ENCODE measurements at regions not wholly inside any gene's neighbourhood (a gene's known extent, or its start where the extent isn't known, plus 50 kb on each side); places are given as distances from the start of the nearest gene placed in this dataset.
A peak's percentile ranks its signal among the peaks of the same experiment; 100 is the strongest.

DNA sequence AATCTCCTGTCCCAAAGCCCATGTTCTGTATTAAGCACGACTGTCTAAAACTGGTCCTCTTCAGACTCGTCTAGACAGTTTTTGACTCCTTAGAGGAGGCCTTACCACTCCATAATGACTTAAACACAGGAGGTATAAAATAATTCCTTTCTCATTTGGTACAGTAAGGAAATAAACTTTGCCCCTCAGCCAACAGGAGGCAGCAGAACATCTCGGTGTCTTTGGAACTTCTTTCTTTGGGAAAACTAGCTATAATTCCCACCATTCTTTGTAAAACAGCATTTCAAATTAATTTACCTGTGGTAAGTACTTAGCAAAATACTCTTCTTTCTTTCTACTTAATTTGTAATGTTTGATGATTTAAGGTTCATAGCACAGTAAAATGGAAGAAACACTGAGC, 292.7 kb upstream of the G2E3 start:
- 60% methylated on average over 2 of the region's 3 CpGs for WGBS
- no peaks in the 10 kb centered on the region for H3K79me1 ChIP-seq (replicated peaks; ENCODE audit: low read length, poor library complexity, severe bottlenecking)

DNA sequence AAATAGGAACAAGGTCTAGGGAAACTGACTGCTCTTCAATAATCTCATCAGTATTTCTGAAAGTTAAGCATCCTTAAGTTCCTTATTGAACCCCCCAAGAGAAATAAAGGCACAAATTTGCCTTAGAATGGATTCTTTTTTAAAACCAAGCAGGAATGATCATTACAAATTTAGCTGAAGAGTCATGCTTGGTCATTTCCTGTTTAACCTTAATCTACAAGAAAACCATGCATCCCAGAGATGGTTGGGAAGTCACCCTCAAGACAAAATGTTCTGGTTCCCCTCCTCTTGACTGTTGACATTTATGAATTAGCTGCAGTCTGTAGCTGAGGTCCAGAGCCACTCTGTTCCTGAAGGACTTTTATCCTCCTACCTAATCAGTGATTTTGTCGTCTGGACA, 291.8 kb upstream of the G2E3 start:
- H3K4me1 ChIP-seq (ENCODE audit: control insufficient read depth, insufficient read depth, low read depth, low read length) = peaks cover 2% of the 10 kb centered on the region
- no peak overlapping the region for H2AFZ ChIP-seq (ENCODE audit: low read depth, low read length)
- H2BK5ac ChIP-seq (ENCODE audit: low read depth, low read length, poor library complexity, severe bottlenecking) = no peak overlapping the region
- no peak overlapping the region for H2AK5ac ChIP-seq (ENCODE audit: low read length, severe bottlenecking)
- H4K91ac ChIP-seq (ENCODE audit: low read length) = no peak overlapping the region
- peak; percentile 33 for DNase-seq
- no peaks in the 10 kb centered on the region for H3K27me3 ChIP-seq (ENCODE audit: control insufficient read depth in 1 of 2, insufficient read depth in 1 of 2, low read length in 2 of 2)
- no peaks in the 10 kb centered on the region for H3K9me3 ChIP-seq (ENCODE audit: control insufficient read depth, low read length)
- H3K4me2 ChIP-seq (ENCODE audit: low read length, poor library complexity, severe bottlenecking) = no peak overlapping the region
- no peak overlapping the region for H3K4me3 ChIP-seq (ENCODE audit: insufficient read depth in 1 of 2, low read depth in 1 of 2, low read length in 2 of 2)
- H4K8ac ChIP-seq (ENCODE audit: low read length) = no peak overlapping the region
- H3K14ac ChIP-seq (ENCODE audit: low read length in 2 of 2) = no peak overlapping the region
- no peak overlapping the region for H3K4ac ChIP-seq (ENCODE audit: low read depth in 1 of 2, low read length in 2 of 2)
- H3K23ac ChIP-seq (ENCODE audit: low read length in 2 of 2) = no peak overlapping the region
- H3K9ac ChIP-seq (ENCODE audit: low read length) = peak overlapping the region; percentile 41
- H2BK12ac ChIP-seq (ENCODE audit: low read length in 2 of 2) = no peak overlapping the region
- no peak overlapping the region for H3K27ac ChIP-seq (ENCODE audit: low read length, poor library complexity, severe bottlenecking)
- no peaks in the 10 kb centered on the region for H3K36me3 ChIP-seq (ENCODE audit: control insufficient read depth in 1 of 2, insufficient read depth in 2 of 2, low read depth in 1 of 2, low read length in 2 of 2)
- no peaks in the 10 kb centered on the region for H3K79me1 ChIP-seq (replicated peaks; ENCODE audit: low read length, poor library complexity, severe bottlenecking)
- no peak overlapping the region for H3K18ac ChIP-seq (ENCODE audit: low read depth in 1 of 2, low read length in 2 of 2)
- no peak overlapping the region for H2BK15ac ChIP-seq (ENCODE audit: low read depth, poor library complexity, severe bottlenecking)
- WGBS = 33% methylated on average over 1 of the region's 1 CpG
- H2BK120ac ChIP-seq (ENCODE audit: low read depth, low read length) = no peak overlapping the region

More for the DNA sequence above, 292.7 kb upstream of the G2E3 start:
- H2BK15ac ChIP-seq (ENCODE audit: low read depth, poor library complexity, severe bottlenecking) = no peak overlapping the region
- H3K36me3 ChIP-seq (ENCODE audit: control insufficient read depth in 1 of 2, insufficient read depth in 2 of 2, low read depth in 1 of 2, low read length in 2 of 2) = no peaks in the 10 kb centered on the region
- DNase-seq = no peak
- H3K23ac ChIP-seq (ENCODE audit: low read length in 2 of 2) = no peak overlapping the region
- H3K4me2 ChIP-seq (ENCODE audit: low read length, poor library complexity, severe bottlenecking) = no peak overlapping the region
- no peaks in the 10 kb centered on the region for H3K27me3 ChIP-seq (ENCODE audit: control insufficient read depth in 1 of 2, insufficient read depth in 1 of 2, low read length in 2 of 2)
- H3K9ac ChIP-seq (ENCODE audit: low read length) = no peak overlapping the region
- H2BK5ac ChIP-seq (ENCODE audit: low read depth, low read length, poor library complexity, severe bottlenecking) = no peak overlapping the region
- no peak overlapping the region for H3K18ac ChIP-seq (ENCODE audit: low read depth in 1 of 2, low read length in 2 of 2)
- H3K9me3 ChIP-seq (ENCODE audit: control insufficient read depth, low read length) = no peaks in the 10 kb centered on the region
- no peak overlapping the region for H4K8ac ChIP-seq (ENCODE audit: low read length)
- no peak overlapping the region for H2AFZ ChIP-seq (ENCODE audit: low read depth, low read length)
- no peak overlapping the region for H3K4ac ChIP-seq (ENCODE audit: low read depth in 1 of 2, low read length in 2 of 2)
- H3K14ac ChIP-seq (ENCODE audit: low read length in 2 of 2) = no peak overlapping the region
- H2AK5ac ChIP-seq (ENCODE audit: low read length, severe bottlenecking) = no peak overlapping the region
- peaks cover 2% of the 10 kb centered on the region for H3K4me1 ChIP-seq (ENCODE audit: control insufficient read depth, insufficient read depth, low read depth, low read length)
- H4K91ac ChIP-seq (ENCODE audit: low read length) = no peak overlapping the region
- H2BK12ac ChIP-seq (ENCODE audit: low read length in 2 of 2) = no peak overlapping the region
- H3K4me3 ChIP-seq (ENCODE audit: insufficient read depth in 1 of 2, low read depth in 1 of 2, low read length in 2 of 2) = no peak overlapping the region
- H2BK120ac ChIP-seq (ENCODE audit: low read depth, low read length) = no peak overlapping the region
- no peak overlapping the region for H3K27ac ChIP-seq (ENCODE audit: low read length, poor library complexity, severe bottlenecking)

DNA sequence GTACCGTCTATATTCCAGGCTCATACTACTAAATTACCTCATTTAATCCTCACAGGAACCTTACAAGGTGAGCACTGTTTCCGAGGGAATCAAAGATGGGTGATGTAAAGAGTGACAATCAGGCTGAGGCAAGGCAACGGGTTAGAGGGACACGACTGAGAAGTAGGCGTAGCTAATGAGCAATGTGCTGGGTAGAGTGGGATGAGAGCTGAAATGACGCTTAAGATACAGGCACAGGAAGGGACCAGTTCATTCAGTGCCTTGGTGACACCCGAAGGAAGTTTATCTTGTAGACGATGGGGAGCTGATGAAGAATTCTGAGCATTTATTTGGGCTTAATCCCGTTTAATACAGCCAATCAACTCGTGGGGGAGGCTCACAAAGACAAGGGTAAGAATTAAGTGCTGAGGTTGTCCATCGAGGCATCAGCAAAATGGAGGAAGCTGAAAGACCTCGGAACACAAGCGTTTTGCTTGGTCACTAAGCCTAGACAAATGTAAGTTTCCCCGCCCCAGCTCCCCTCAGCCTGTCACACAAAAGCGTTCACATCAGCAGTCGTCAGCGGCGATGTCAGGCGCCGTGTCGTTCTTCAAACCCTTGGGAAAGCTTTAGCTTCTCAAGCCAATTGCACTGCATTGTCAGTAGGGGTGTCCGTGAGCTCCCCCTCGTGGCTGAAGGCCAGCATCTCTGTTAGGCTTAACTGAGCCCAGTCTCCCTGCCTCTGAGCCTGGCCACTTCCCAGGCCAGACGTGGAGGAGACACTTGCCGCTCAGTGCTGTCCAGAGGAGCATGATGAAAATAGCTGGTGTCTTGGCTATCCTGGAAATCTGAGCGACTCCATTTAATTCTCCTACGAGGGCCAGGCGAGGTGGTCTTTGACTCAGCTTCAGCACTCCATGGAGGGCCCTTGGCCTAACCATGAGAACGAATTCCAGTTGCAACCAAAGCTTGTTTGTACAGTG, 288.5 kb upstream of the G2E3 start:
- peak overlapping the region in 1 of 2 experiments; percentile 71 for H3K4me3 ChIP-seq (ENCODE audit: insufficient read depth in 1 of 2, low read depth in 1 of 2, low read length in 2 of 2)
- peak overlapping the region; percentile 45 for H4K8ac ChIP-seq (ENCODE audit: low read length)
- no peaks in the 10 kb centered on the region for H3K79me1 ChIP-seq (replicated peaks; ENCODE audit: low read length, poor library complexity, severe bottlenecking)
- H2BK15ac ChIP-seq (ENCODE audit: low read depth, poor library complexity, severe bottlenecking) = no peak overlapping the region
- H3K9me3 ChIP-seq (ENCODE audit: control insufficient read depth, low read length) = no peaks in the 10 kb centered on the region
- H3K23ac ChIP-seq (ENCODE audit: low read length in 2 of 2) = no peak overlapping the region
- no peak overlapping the region for H3K4ac ChIP-seq (ENCODE audit: low read depth in 1 of 2, low read length in 2 of 2)
- no peak overlapping the region for H2BK5ac ChIP-seq (ENCODE audit: low read depth, low read length, poor library complexity, severe bottlenecking)
- no peak overlapping the region for H2BK120ac ChIP-seq (ENCODE audit: low read depth, low read length)
- H2AK5ac ChIP-seq (ENCODE audit: low read length, severe bottlenecking) = no peak overlapping the region
- no peaks in the 10 kb centered on the region for H3K36me3 ChIP-seq (ENCODE audit: control insufficient read depth in 1 of 2, insufficient read depth in 2 of 2, low read depth in 1 of 2, low read length in 2 of 2)
- 33% methylated on average over 28 of the region's 29 CpGs for WGBS
- peaks cover 2% of the 10 kb centered on the region for H3K4me1 ChIP-seq (ENCODE audit: control insufficient read depth, insufficient read depth, low read depth, low read length)
- peak overlapping the region; percentile 64 for H2AFZ ChIP-seq (ENCODE audit: low read depth, low read length)
- peak overlapping the region; percentile 74 for H3K9ac ChIP-seq (ENCODE audit: low read length)
- no peak overlapping the region for H2BK12ac ChIP-seq (ENCODE audit: low read length in 2 of 2)
- H3K18ac ChIP-seq (ENCODE audit: low read depth in 1 of 2, low read length in 2 of 2) = peak overlapping the region; percentile 37 to 52
- no peaks in the 10 kb centered on the region for H3K27me3 ChIP-seq (ENCODE audit: control insufficient read depth in 1 of 2, insufficient read depth in 1 of 2, low read length in 2 of 2)
- no peak overlapping the region for H4K91ac ChIP-seq (ENCODE audit: low read length)
- no peak overlapping the region for H3K27ac ChIP-seq (ENCODE audit: low read length, poor library complexity, severe bottlenecking)
- H3K4me2 ChIP-seq (ENCODE audit: low read length, poor library complexity, severe bottlenecking) = peak overlapping the region; percentile 52
- no peak overlapping the region for H3K14ac ChIP-seq (ENCODE audit: low read length in 2 of 2)
- DNase-seq = peak; percentile 82

DNA sequence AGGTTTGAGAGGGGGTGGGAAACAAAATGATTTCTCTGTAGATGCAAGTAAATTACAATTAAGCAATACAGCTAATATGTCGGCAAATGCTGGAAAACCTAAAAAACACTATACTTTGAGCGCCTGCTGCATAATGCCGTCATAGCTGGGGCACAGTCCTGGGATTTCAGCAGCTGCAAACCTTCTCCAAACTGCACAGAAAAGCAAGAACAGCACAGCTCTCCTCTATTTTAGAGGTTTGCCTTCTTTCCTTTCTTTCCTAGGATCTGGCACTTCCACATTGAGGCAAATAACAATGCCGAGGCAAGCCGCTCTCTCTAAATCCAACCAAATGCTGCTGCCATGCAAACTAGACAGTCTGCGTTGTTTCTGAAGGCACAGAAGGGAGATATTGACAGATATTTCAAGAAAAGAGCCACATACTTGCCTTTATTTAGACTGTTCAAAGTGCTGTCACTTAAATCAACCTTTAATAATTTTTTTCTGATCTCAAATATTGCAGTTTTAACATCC, 287.1 kb upstream of the G2E3 start:
- Histone ChIP-seq H2BK5ac (ENCODE audit: low read depth, low read length, poor library complexity, severe bottlenecking) (no peak overlapping the region), H2BK15ac (ENCODE audit: low read depth, poor library complexity, severe bottlenecking) (no peak overlapping the region), H4K8ac (ENCODE audit: low read length) (no peak overlapping the region), H3K79me1 (replicated peaks; ENCODE audit: low read length, poor library complexity, severe bottlenecking) (no peaks in the 10 kb centered on the region), H3K36me3 (ENCODE audit: control insufficient read depth in 1 of 2, insufficient read depth in 2 of 2, low read depth in 1 of 2, low read length in 2 of 2) (no peaks in the 10 kb centered on the region), H2AFZ (ENCODE audit: low read depth, low read length) (no peak overlapping the region), H3K18ac (ENCODE audit: low read depth in 1 of 2, low read length in 2 of 2) (no peak overlapping the region), H2BK12ac (ENCODE audit: low read length in 2 of 2) (no peak overlapping the region), H3K14ac (ENCODE audit: low read length in 2 of 2) (no peak overlapping the region), H3K27ac (ENCODE audit: low read length, poor library complexity, severe bottlenecking) (no peak overlapping the region), H3K23ac (ENCODE audit: low read length in 2 of 2) (no peak overlapping the region), H3K4me3 (ENCODE audit: insufficient read depth in 1 of 2, low read depth in 1 of 2, low read length in 2 of 2) (no peak overlapping the region), H4K91ac (ENCODE audit: low read length) (no peak overlapping the region), H3K9me3 (ENCODE audit: control insufficient read depth, low read length) (no peaks in the 10 kb centered on the region), H3K4ac (ENCODE audit: low read depth in 1 of 2, low read length in 2 of 2) (no peak overlapping the region), H3K27me3 (ENCODE audit: control insufficient read depth in 1 of 2, insufficient read depth in 1 of 2, low read length in 2 of 2) (no peaks in the 10 kb centered on the region), H3K4me1 (ENCODE audit: control insufficient read depth, insufficient read depth, low read depth, low read length) (peaks cover 2% of the 10 kb centered on the region), H3K4me2 (ENCODE audit: low read length, poor library complexity, severe bottlenecking) (no peak overlapping the region), H2BK120ac (ENCODE audit: low read depth, low read length) (no peak overlapping the region), H3K9ac (ENCODE audit: low read length) (no peak overlapping the region), H2AK5ac (ENCODE audit: low read length, severe bottlenecking) (no peak overlapping the region)
- DNase-seq = no peak
- WGBS = 92% methylated on average over 6 of the region's 6 CpGs
